AML-193 (cell line): ENCODE measurements at regions not wholly inside any gene's neighbourhood (a gene's known extent, or its start where the extent isn't known, plus 50 kb on each side); places are given as distances from the start of the nearest gene placed in this dataset.

Source experiments
- DNase-seq, 2 experiments: peaks; one replicate each; lab custom pipeline; 2025; lab: John Stamatoyannopoulos, UW

- no peak for DNase-seq
These were observed 346.8 kb downstream of the STK39 start for GRCh38 chr2:167900435-167901114.

GRCh38 chr2:167898340-167898739, 349.1 kb downstream of the STK39 start:
- DNase-seq, result no peak

GRCh38 chr2:167891841-167892240, 355.6 kb downstream of the STK39 start:
- no peak for DNase-seq

GRCh38 chr2:167890739-167891138, 356.7 kb downstream of the STK39 start:
- DNase-seq, result no peak

- DNase-seq, result no peak
These were observed 367.0 kb downstream of the STK39 start for GRCh38 chr2:167880415-167880814.

GRCh38 chr2:167875529-167875928, 371.9 kb downstream of the STK39 start:
- no peak for DNase-seq

- no peak for DNase-seq
These were observed 372.6 kb downstream of the STK39 start for GRCh38 chr2:167874812-167875211.

GRCh38 chr2:167871286-167871685, 376.1 kb downstream of the STK39 start:
- no peak for DNase-seq

- peak in 1 of 2 experiments; percentile 1 for DNase-seq
These were observed 378.2 kb downstream of the STK39 start for GRCh38 chr2:167869200-167869599.

GRCh38 chr2:167863377-167863776, 384.0 kb downstream of the STK39 start:
- no peak for DNase-seq

- no peak for DNase-seq
These were observed 384.6 kb downstream of the STK39 start for GRCh38 chr2:167862782-167863181.

- no peak for DNase-seq
These were observed 385.1 kb downstream of the STK39 start for GRCh38 chr2:167862296-167862695.

GRCh38 chr2:167861574-167862193, 385.7 kb downstream of the STK39 start:
- no peak for DNase-seq

GRCh38 chr2:167860082-167860481, 387.3 kb downstream of the STK39 start:
- DNase-seq, result no peak

- DNase-seq, result no peak
These were observed 387.7 kb downstream of the STK39 start for GRCh38 chr2:167859676-167860075.

GRCh38 chr2:167858086-167858485, 389.3 kb downstream of the STK39 start:
- no peak for DNase-seq

GRCh38 chr2:167857416-167857815, 390.0 kb downstream of the STK39 start:
- no peak for DNase-seq

- no peak for DNase-seq
These were observed 391.2 kb downstream of the STK39 start for GRCh38 chr2:167856190-167856589.

- DNase-seq, result no peak
These were observed 392.2 kb downstream of the STK39 start for GRCh38 chr2:167855211-167855610.

- no peak for DNase-seq
These were observed 393.7 kb downstream of the STK39 start for GRCh38 chr2:167853717-167854116.

- DNase-seq, result no peak
These were observed 395.5 kb downstream of the STK39 start for GRCh38 chr2:167851876-167852275.

- DNase-seq, result no peak
These were observed 396.0 kb downstream of the STK39 start for GRCh38 chr2:167851323-167851860.

GRCh38 chr2:167844714-167845530, 402.5 kb downstream of the STK39 start:
- peak in 1 of 2 experiments; percentile 1 for DNase-seq
